Cardiac muscle cell (in vitro differentiated cells and primary cell): ENCODE measurements at regions not wholly inside any gene's neighbourhood (a gene's known extent, or its start where the extent isn't known, plus 50 kb on each side); places are given as distances from the start of the nearest gene placed in this dataset.

ENCODE experiments used
- DNase-seq, 2 donors: peaks; one replicate each; pipeline versions ENCODE4 v3.0.0 to v3.0.0-alpha.2; 2010 to 2017; ENCODE audit warnings: low read depth in 1 of 2, low spot score in 1 of 2
- H3K27ac ChIP-seq: fragments of 200-600 bp; sonication (generic); 2 replicates; pipeline ENCODE4 v1.5.1; 2016
- H3K27me3 ChIP-seq: fragments of 200-600 bp; sonication (generic); 2 replicates; pipeline ENCODE4 v1.6.0; 2016; ENCODE audit warnings: control low read depth
- H3K36me3 ChIP-seq: fragments of 200-600 bp; sonication (generic); 2 replicates; pipeline ENCODE4 v1.5.1; 2016; ENCODE audit warnings: control low read depth
- H3K4me1 ChIP-seq: fragments of 200-600 bp; sonication (generic); 2 replicates; pipeline ENCODE4 v1.8.1; 2017; ENCODE audit warnings: low read depth, mild to moderate bottlenecking, mixed run types
- H3K4me3 ChIP-seq: fragments of 200-600 bp; sonication (generic); 2 replicates; pipeline ENCODE4 v1.5.1; 2016; ENCODE audit warnings: mild to moderate bottlenecking
- H3K9me3 ChIP-seq: fragments of 200-600 bp; sonication (generic); 2 replicates; pipeline ENCODE4 v1.5.1; 2017; ENCODE audit warnings: low read depth, mild to moderate bottlenecking, control low read depth
- TF ChIP-seq, protein P1 (sequence below): IDR thresholded peaks from 2 replicates; pipeline ENCODE4 v1.5.1; 2012; ENCODE audit warnings: low read depth, mild to moderate bottlenecking, low read length

DNA sequence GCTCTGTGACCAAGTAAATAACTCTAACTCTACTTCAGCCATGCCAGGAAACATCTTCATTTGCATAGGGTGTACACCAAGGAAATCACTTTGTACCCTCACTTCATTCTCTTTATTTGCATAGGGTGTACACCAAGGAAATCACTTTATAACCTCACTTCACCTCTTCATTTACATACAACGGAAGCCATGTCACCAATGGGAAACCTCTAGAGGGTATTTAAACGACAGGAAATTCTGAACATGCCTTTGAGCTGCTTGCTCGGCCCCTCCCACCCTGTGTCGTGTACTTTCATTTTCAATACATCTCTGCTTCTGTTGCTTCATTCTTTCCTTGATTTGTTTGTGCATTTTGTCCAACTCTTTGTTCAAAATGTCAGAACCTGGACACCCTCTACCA is 848.1 kb upstream of the FRG1 start:
- Histone ChIP-seq H3K27me3 (no peaks in the 10 kb centered on the region), H3K4me1 (no peaks in the 10 kb centered on the region), H3K9me3 (no peaks in the 10 kb centered on the region), H3K36me3 (no peaks in the 10 kb centered on the region), H3K27ac (no peak overlapping the region), H3K4me3 (no peak overlapping the region)
- TF ChIP-seq, protein P1, sequence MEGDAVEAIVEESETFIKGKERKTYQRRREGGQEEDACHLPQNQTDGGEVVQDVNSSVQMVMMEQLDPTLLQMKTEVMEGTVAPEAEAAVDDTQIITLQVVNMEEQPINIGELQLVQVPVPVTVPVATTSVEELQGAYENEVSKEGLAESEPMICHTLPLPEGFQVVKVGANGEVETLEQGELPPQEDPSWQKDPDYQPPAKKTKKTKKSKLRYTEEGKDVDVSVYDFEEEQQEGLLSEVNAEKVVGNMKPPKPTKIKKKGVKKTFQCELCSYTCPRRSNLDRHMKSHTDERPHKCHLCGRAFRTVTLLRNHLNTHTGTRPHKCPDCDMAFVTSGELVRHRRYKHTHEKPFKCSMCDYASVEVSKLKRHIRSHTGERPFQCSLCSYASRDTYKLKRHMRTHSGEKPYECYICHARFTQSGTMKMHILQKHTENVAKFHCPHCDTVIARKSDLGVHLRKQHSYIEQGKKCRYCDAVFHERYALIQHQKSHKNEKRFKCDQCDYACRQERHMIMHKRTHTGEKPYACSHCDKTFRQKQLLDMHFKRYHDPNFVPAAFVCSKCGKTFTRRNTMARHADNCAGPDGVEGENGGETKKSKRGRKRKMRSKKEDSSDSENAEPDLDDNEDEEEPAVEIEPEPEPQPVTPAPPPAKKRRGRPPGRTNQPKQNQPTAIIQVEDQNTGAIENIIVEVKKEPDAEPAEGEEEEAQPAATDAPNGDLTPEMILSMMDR, result no peak
- no peak for DNase-seq

DNA sequence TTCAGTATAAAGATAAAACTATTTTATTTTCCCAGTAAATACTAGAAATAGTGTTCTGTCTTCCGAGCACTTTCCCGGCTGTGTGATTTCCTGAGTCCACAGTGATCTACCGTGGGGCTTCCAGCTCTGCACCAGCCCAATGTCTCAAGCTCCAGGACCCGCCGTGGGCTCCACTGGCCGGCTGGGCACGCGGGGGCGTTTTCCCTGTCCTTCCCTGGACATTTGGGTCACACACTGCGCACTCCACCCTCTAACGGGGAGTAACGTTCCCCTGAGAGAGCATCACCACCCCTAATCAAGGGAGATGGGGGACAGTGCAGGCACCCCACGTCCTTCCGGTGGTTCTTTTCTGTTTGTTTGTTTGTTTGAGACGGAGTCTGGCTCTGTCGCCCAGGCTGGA is 844.6 kb upstream of the FRG1 start:
- Histone ChIP-seq H3K36me3 (no peaks in the 10 kb centered on the region), H3K9me3 (no peaks in the 10 kb centered on the region), H3K4me3 (no peak overlapping the region), H3K4me1 (no peaks in the 10 kb centered on the region), H3K27ac (no peak overlapping the region), H3K27me3 (no peaks in the 10 kb centered on the region)
- TF ChIP-seq, protein P1, result no peak
- no peak for DNase-seq

DNA sequence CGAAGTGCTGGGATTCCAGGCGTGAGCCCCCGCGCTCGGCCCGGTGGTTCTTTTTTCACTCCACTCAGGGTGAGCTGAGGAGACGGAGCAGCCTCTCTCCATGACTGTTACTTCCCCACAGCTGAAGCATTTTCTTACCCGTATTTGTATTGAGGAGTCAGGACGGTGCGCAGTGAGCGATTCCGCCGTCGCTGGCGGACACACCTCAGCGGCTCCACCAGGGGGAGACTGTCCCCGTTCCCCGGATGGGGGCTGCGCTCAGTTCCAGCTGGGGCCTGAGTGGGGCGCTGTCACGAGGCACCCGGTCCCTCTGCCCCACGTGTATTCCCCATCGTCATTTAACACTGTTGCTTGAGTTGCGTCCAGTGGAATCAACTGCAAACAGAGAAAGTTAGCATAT is 844.0 kb upstream of the FRG1 start:
- no peaks in the 10 kb centered on the region for H3K4me1 ChIP-seq
- no peaks in the 10 kb centered on the region for H3K27me3 ChIP-seq
- TF ChIP-seq, protein P1, result no peak
- no peak overlapping the region for H3K4me3 ChIP-seq
- H3K36me3 ChIP-seq, result no peaks in the 10 kb centered on the region
- no peak overlapping the region for H3K27ac ChIP-seq
- H3K9me3 ChIP-seq, result no peaks in the 10 kb centered on the region
- no peak for DNase-seq

DNA sequence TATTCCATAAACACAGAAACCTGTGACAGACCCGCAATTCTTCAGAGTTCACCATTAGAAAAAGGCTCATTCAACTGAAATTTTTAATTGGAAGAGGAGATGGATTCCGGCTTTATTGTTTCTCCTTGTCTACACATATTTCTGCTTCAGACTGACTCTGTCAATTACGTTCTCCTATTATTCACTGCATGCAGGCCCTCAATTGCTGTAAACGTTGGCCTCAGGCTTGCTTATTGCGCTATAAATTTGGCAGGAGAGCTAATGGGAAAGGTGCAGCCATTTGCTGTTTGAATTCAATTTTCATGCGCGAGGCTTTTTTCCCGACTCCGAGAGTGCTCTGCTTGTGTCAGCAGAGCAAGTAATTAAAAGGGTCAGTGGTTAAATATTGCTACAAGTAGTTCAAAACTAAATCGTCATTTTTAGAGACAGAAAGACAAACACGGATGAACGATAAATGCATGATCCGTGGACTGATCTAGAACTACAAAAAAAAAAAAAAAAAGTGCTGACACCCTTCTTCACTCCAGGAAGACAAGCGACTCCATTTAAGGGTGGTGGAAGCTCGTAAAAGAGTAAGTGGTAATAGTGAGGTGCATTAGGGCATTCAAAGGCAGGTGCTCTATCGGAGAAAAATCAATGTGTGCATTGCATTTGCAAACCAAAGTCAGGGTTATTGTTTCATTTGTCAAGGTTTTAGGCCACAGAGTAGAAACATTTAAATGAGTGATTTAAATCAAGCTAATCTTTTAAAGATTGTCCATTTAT is 841.6 kb upstream of the FRG1 start:
- Histone ChIP-seq H3K27me3 (no peaks in the 10 kb centered on the region), H3K36me3 (no peaks in the 10 kb centered on the region), H3K4me3 (no peak overlapping the region), H3K4me1 (no peaks in the 10 kb centered on the region), H3K9me3 (no peaks in the 10 kb centered on the region), H3K27ac (no peak overlapping the region)
- TF ChIP-seq, protein P1, result no peak
- DNase-seq, result no peak

DNA sequence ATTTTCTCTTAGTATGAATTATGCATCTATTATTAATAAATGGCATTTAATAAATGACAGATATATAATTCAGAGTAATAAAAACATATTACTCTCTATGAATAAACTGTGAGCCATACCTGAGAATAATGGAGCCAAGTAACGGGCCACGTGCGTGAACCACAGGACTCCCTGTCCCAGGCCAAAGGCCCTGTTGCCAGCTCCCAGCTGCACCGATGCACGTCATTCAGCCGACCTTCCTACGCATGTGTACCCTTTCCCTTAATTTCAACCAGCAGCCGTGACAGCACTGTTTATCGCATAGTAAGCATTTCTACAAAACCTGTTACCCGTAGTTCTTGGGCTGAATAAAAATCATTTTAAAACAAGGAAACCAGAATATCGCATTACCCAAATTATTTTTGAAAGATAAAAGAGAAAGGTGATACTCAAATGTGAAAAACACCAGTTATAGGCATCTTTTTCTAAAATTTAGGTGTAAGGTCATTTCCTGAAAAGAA is 827.2 kb upstream of the FRG1 start:
- no peak for DNase-seq
- Histone ChIP-seq H3K27me3 (no peaks in the 10 kb centered on the region), H3K9me3 (no peaks in the 10 kb centered on the region), H3K4me3 (no peak overlapping the region), H3K4me1 (no peaks in the 10 kb centered on the region), H3K27ac (no peak overlapping the region), H3K36me3 (no peaks in the 10 kb centered on the region)
- TF ChIP-seq, protein P1, result no peak
